HepG2 (cell line): ENCODE measurements at regions not wholly inside any gene's neighbourhood (a gene's known extent, or its start where the extent isn't known, plus 50 kb on each side); places are given as distances from the start of the nearest gene placed in this dataset.

Experiments used
- ATAC-seq: fragments of 200-7000 bp; cut with Tn5 transposase; 3 replicates; pipeline ENCODE4 v1.9.1; 2020; ENCODE audit warnings: mild to moderate bottlenecking, moderate library complexity
- BruUV-seq: library from RNA; stranded (reverse); fragments of 400-500 nt; replicated peaks from 2 replicates; lab custom pipeline; 2021; lab: Mats Ljungman, UMichigan
- CTCF ChIA-PET: fragments of 300-600 bp; formaldehyde crosslinking; extraction: SDS; loops from one replicate; lab custom pipeline; 2021; ENCODE audit warnings: low total read pairs, inconsistent platforms, low intra/inter-chr PET ratio; lab: Yijun Ruan, JAX
- POLR2A ChIA-PET: fragments of 350-600 bp; sonication (Branson Sonifier 250); formaldehyde crosslinking; loops from one replicate; lab custom pipeline; 2020; ENCODE audit warnings: antibody characterized with exemption, inconsistent platforms; lab: Yijun Ruan, JAX
- DNase-seq: peaks from one replicate; pipeline ENCODE4 v3.0.0-alpha.2; 2015; ENCODE audit warnings: low spot score
- FAIRE-seq: peaks from 3 replicates; lab custom pipeline; 2011; peaks lifted over from hg19 to GRCh38; lab: Jason Lieb, UNC
- H2AFZ ChIP-seq: one replicate; pipeline ENCODE4 v1.6.1; 2011; ENCODE audit warnings: low read length, inconsistent platforms
- H3K27ac ChIP-seq: fragments of 300-600 bp; 3 replicates; pipeline ENCODE4 v1.8.0; 2011; ENCODE audit warnings: mixed run types, mild to moderate bottlenecking, mixed read lengths, low read length, inconsistent platforms; ENCODE audit not compliant: insufficient read depth; ENCODE audit errors: extremely low read length
- H3K27me3 ChIP-seq, 2 experiments: fragments of 200-600 bp in 1 of 2; 2 replicates in 1 of 2; 3 replicates in 1 of 2; pipeline versions ENCODE4 v1.6.0 to v1.8.0; 2011; ENCODE audit warnings: low read length in 2 of 2, mild to moderate bottlenecking in 2 of 2, moderate library complexity in 2 of 2, inconsistent platforms in 1 of 2; ENCODE audit not compliant: insufficient read depth in 2 of 2, control insufficient read depth in 1 of 2
- H3K36me3 ChIP-seq, 2 experiments: fragments of 200-600 bp in 1 of 2; replicated peaks in 1 of 2; 2 replicates in 1 of 2; 3 replicates in 1 of 2; pipeline versions ENCODE4 v1.5.1 to v1.8.0; 2011; ENCODE audit warnings: low read length in 2 of 2, inconsistent platforms in 1 of 2; ENCODE audit not compliant: insufficient read depth in 2 of 2, control insufficient read depth in 1 of 2
- H3K4me1 ChIP-seq: 2 replicates; pipeline ENCODE4 v1.5.1; 2012; ENCODE audit warnings: low read length, inconsistent platforms; ENCODE audit not compliant: insufficient read depth
- H3K4me2 ChIP-seq: 2 replicates; pipeline ENCODE4 v1.6.0; 2011; ENCODE audit warnings: low read depth, low read length, inconsistent platforms
- H3K4me3 ChIP-seq, 3 experiments: fragments of 200-600 bp in 1 of 3; sonication (generic), shearing (Covaris generic) in 1 of 3; replicated peaks in 1 of 3; 2 replicates each; pipeline ENCODE4 v1.5.1; 2011 to 2016; ENCODE audit warnings: low read length in 3 of 3, inconsistent platforms in 2 of 3, low read depth in 2 of 3, mild to moderate bottlenecking in 2 of 3, control low read depth in 1 of 3, mixed read lengths in 1 of 3; ENCODE audit not compliant: insufficient read depth in 1 of 3
- H3K79me2 ChIP-seq: one replicate; pipeline ENCODE4 v1.6.1; 2011; ENCODE audit warnings: low read length, inconsistent platforms; ENCODE audit not compliant: insufficient read depth
- H3K9ac ChIP-seq: 2 replicates; pipeline ENCODE4 v1.6.0; 2011; ENCODE audit warnings: mild to moderate bottlenecking, low read depth, low read length, inconsistent platforms; ENCODE audit not compliant: insufficient read depth
- H3K9me3 ChIP-seq: 2 replicates; pipeline ENCODE4 v1.5.1; 2012; ENCODE audit warnings: mild to moderate bottlenecking, low read length
- H4K20me1 ChIP-seq: 2 replicates; pipeline ENCODE4 v1.6.0; 2011; ENCODE audit warnings: inconsistent platforms, mild to moderate bottlenecking, low read length, moderate library complexity; ENCODE audit not compliant: insufficient read depth
- ARNT2 ChIP-seq: sonication (generic); formaldehyde crosslinking; IDR thresholded peaks from 2 replicates; pipeline ENCODE4 v1.8.0; 2022; ENCODE audit warnings: mild to moderate bottlenecking, low read depth, missing genetic modification reagents, moderate library complexity
- HES4 ChIP-seq: sonication (generic); formaldehyde crosslinking; IDR thresholded peaks from 2 replicates; pipeline ENCODE4 v1.9.0; 2021; ENCODE audit warnings: mild to moderate bottlenecking, missing genetic modification reagents, borderline replicate concordance
- IRX3 ChIP-seq: sonication (generic); formaldehyde crosslinking; IDR thresholded peaks from 2 replicates; pipeline ENCODE4 v1.8.1; 2023; ENCODE audit warnings: mild to moderate bottlenecking, low read depth, missing genetic modification reagents, borderline replicate concordance
- KMT2B ChIP-seq: IDR thresholded peaks from 2 replicates; pipeline ENCODE4 v1.6.1; 2016; ENCODE audit warnings: missing genetic modification reagents, missing compliant biosample characterization
- USF2 ChIP-seq, 2 experiments: sonication (generic) in 1 of 2; formaldehyde crosslinking in 1 of 2; IDR thresholded peaks; 2 replicates each; pipeline versions ENCODE4 v1.5.1 to v1.6.1; 2011 to 2020; ENCODE audit warnings: borderline replicate concordance in 1 of 2, low read depth in 1 of 2, low read length in 1 of 2, mild to moderate bottlenecking in 1 of 2, missing genetic modification reagents in 1 of 2, moderate library complexity in 1 of 2
- ZNF263 ChIP-seq: sonication (generic); formaldehyde crosslinking; IDR thresholded peaks from 2 replicates; pipeline ENCODE4 v1.4.0; 2020; ENCODE audit warnings: missing genetic modification reagents
- ZNF709 ChIP-seq: sonication (generic); formaldehyde crosslinking; IDR thresholded peaks from 2 replicates; pipeline ENCODE4 v1.5.0; 2020; ENCODE audit warnings: mild to moderate bottlenecking, missing genetic modification reagents
- ZNF891 ChIP-seq: sonication (generic); formaldehyde crosslinking; IDR thresholded peaks from 2 replicates; pipeline ENCODE4 v1.5.0; 2020; ENCODE audit warnings: mild to moderate bottlenecking, missing genetic modification reagents
- WGBS: methylation state at CpG from one replicate; pipeline ENCODE4 v1.1.6; 2017; ENCODE audit warnings: low lambda C conversion rate; 5-methylcytosine and 5-hydroxymethylcytosine counted together
- in situ Hi-C: cut with HindIII; loops from 2 replicates; pipeline ENCODE4 v1.10.0; 2017; ENCODE audit warnings: low pct_unique_long_range_greater_than_20kb; ENCODE audit not compliant: extremely low pct_ligation_motif_present
- intact Hi-C: fragments of 100-400 bp; cut with micrococcal nuclease; formaldehyde crosslinking; loops from one replicate; pipeline ENCODE4 v1.10.0; 2022; ENCODE audit not compliant: unreplicated experiment

- no peak overlapping the region for H2AFZ ChIP-seq
- no TSS peak for BruUV-seq
- H3K36me3 ChIP-seq, result no peaks in the 10 kb centered on the region
- DNase-seq (no peak), FAIRE-seq (no peak), ATAC-seq (peak; percentile 27; the same call in 2 of the 3 replicates)
- H3K9ac ChIP-seq, result no peak overlapping the region
- H3K4me2 ChIP-seq, result no peak overlapping the region
- H3K27me3 ChIP-seq, result peaks cover 0 to 3% of the 10 kb centered on the region in 2 experiments; a peak in 2 of 5 replicates
- in situ Hi-C loops (no loop called here), intact Hi-C loops (no loop called here)
- ChIA-PET CTCF (no interaction called here), POLR2A (no interaction called here)
- H3K4me1 ChIP-seq, result no peaks in the 10 kb centered on the region
- H3K79me2 ChIP-seq, result no peaks in the 10 kb centered on the region
- no peaks in the 10 kb centered on the region for H4K20me1 ChIP-seq
- no peaks in the 10 kb centered on the region for H3K9me3 ChIP-seq
- 52% methylated on average over 12 of the region's 14 CpGs for WGBS
- no peak for TF ChIP-seq USF2 (IDR thresholded peaks at IDR 0.05; ENCODE audit: low read depth, low read length)
- no peak for TF ChIP-seq USF2 (CRISPR knock-in tag; IDR thresholded peaks at IDR 0.05; ENCODE audit: borderline replicate concordance)
- TF ChIP-seq ARNT2 (CRISPR knock-in tag), result no peak
- no peak for TF ChIP-seq KMT2B (CRISPR knock-in tag)
- TF ChIP-seq IRX3 (CRISPR knock-in tag), result no peak
- TF ChIP-seq HES4, result no peak
- no peak for TF ChIP-seq ZNF709 (CRISPR knock-in tag)
- peak; percentile 87 for TF ChIP-seq ZNF263 (CRISPR knock-in tag)
- no peak for TF ChIP-seq ZNF891
- H3K27ac ChIP-seq, result no peak overlapping the region
- H3K4me3 ChIP-seq, result no peak overlapping the region
These were observed 282.3 kb downstream of the EIPR1 start for GRCh38 chr2:3094999-3095958.
